ENCODE measurements at regions not wholly inside any gene's neighbourhood (a gene's known extent, or its start where the extent isn't known, plus 50 kb on each side); places are given as distances from the start of the nearest gene placed in this dataset.

DNA sequence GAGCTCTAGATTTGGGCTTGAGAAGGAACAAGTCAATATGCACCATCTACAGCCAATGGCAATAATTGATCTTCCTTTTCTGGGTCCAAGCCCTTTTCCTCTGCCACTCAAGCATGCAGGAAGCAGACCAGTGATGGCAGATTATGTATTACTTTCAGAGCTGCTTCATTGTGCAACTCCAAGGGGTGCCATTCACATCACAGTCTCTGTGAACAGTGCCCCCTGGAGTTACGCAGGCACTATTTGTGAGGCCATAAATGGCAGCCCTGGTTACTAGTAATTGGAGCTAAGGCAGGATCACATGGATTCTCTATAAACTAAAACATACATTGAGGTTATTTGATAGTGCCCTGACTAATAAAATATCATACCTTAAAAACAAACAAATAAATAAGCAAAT lies 313.4 kb upstream of the SLC7A11 start:
- TF ChIP-seq POLR2A (IDR thresholded peaks at IDR 0.05; ENCODE audit: low read depth, low read length), result no peak
- DNase-seq (ENCODE audit: insufficient read length, low spot score) (no peak), FAIRE-seq (no peak)

DNA sequence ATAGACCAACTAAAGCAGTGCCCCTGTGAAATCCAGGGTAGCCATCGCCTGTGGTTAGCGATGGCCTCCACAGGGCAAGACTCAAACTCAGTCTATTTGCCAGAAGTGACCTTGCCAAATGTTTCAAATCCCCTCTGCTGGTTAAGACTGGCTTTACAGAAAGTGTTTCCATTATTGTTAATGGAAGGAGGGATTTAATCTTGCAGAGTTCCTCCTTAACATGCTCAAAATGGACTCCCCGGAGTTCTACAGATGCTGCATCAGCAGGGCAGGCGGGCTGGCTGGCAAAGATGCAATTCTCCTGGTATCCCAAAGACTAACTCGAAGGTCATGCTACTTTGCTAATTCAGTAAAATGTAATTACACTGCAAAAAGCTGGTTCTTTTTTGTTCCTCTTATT lies 313.0 kb upstream of the SLC7A11 start:
- FAIRE-seq (no peak), DNase-seq (ENCODE audit: insufficient read length, low spot score) (no peak)
- TF ChIP-seq POLR2A (IDR thresholded peaks at IDR 0.05; ENCODE audit: low read depth, low read length), result no peak

GRCh38 chr4:138553001-138553845 lies 311.1 kb upstream of the SLC7A11 start:
- no peak for TF ChIP-seq POLR2A (IDR thresholded peaks at IDR 0.05; ENCODE audit: low read depth, low read length)
- FAIRE-seq (no peak), DNase-seq (ENCODE audit: insufficient read length, low spot score) (no peak)

DNA sequence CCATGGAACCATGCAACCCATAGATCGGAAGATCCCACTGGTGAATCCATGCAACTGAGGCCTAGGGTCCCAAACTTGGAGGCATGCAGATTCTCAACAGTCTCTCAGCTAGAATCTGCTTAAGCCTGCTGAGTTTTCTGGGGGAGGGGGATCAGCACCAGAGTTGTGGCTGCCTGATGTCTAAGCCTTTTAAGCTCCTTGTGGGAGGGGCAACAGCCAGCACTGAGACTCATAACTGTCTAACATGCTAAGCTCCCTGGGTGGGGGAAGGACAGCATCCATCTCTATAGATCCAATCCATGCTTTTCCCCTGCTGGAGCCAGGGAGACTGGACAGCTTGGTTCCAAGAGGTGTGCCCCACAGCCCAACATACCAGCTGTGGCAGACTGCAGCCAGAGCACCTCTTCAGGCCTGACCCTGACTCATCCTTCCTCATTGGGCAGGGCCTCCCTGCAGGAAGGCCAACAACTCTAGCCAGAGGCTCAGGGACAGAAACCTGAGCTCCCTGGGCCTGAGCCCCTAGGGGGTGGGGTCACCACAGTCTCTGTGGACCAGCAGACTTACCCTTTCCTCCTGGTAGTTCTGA lies 300.1 kb upstream of the SLC7A11 start:
- DNase-seq (ENCODE audit: insufficient read length, low spot score) (no peak), FAIRE-seq (peak; percentile 48)
- no peak for TF ChIP-seq POLR2A (IDR thresholded peaks at IDR 0.05; ENCODE audit: low read depth, low read length)

DNA sequence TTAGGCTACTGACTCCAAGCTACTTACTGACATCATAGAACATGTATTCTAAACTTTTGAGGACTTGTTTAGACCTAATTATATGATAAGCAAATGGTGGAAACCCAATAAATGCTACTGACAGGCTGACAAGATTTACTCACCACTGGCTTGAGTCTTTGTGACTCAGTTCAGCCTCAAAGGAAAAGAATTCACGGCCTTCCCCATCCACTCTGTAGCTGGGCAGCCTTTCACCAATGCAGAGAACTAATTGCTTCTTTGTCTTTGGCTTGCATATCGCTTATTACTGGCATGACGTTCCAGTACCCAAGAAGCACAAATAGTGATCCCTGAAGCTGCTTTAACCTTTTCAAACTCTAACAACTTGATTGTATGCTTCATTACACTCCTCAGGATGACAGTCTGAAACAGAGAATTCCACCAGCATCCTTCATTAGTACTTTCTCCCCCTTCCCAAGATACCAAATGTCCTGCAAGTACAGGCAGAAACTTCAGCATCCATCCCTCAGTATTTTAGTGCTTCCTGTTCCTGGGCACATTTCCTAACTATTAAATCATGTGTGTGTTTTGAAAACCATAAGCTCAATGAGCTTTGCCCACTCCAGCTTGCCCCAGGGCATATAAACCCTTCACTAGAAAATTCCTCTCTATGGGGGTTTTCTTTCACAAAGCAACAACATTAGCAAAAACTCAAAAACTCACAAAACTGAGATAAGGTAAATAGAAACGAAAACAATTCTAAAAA lies 298.1 kb upstream of the SLC7A11 start:
- TF ChIP-seq POLR2A (IDR thresholded peaks at IDR 0.05; ENCODE audit: low read depth, low read length), result no peak
- DNase-seq (ENCODE audit: insufficient read length, low spot score) (no peak), FAIRE-seq (no peak)

- TF ChIP-seq POLR2A (IDR thresholded peaks at IDR 0.05; ENCODE audit: low read depth, low read length), result no peak
- no peak for FAIRE-seq
These were observed 296.6 kb upstream of the SLC7A11 start for GRCh38 chr4:138538743-138539142.

DNA sequence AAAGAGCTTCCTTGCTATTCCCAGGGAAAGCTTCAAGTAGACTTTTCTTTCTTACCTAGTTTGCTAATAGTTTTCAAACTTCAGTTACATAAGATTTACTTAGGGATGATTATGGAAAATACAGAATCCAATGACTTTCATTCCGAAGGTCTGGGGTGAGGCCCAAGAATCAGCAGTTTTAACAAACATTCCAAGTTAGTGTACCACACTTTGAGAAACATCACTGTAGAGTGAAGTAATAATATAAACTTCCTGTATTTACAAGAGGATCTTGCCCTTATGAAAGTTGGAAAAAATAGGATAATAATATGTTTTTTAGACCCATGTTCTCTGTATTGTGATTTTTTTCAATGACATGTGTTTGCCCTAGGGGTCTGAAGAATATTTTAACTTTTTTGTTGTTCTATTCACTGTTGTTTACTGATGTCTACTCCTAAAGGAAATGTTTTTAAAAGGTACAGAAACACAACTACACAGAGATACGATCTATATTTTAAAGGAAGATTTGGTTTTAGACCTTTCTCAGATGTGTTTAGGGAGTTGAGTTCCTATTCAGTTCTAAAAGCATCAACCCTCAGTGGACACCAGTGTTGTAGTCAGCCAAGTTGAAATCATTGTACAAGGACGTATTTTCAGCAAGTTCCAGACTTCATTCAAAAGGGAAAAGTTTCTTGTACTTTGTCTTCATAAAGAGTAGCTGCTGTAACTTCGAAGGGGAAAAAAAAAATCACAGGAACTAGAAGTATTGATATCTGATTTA lies 295.8 kb upstream of the SLC7A11 start:
- DNase-seq (ENCODE audit: insufficient read length, low spot score), result no peak
- FAIRE-seq, result no peak
- TF ChIP-seq POLR2A (IDR thresholded peaks at IDR 0.05; ENCODE audit: low read depth, low read length), result no peak

More at GRCh38 chr4:138538743-138539142, 296.6 kb upstream of the SLC7A11 start:
- no peak for DNase-seq (ENCODE audit: insufficient read length, low spot score)

GRCh38 chr4:138535316-138535715 lies 293.2 kb upstream of the SLC7A11 start:
- DNase-seq (ENCODE audit: insufficient read length, low spot score) (no peak), FAIRE-seq (no peak)
- TF ChIP-seq POLR2A (IDR thresholded peaks at IDR 0.05; ENCODE audit: low read depth, low read length), result no peak

- TF ChIP-seq POLR2A (IDR thresholded peaks at IDR 0.05; ENCODE audit: low read depth, low read length), result no peak
- FAIRE-seq, result no peak
- no peak for DNase-seq (ENCODE audit: insufficient read length, low spot score)
These were observed 280.2 kb upstream of the SLC7A11 start for GRCh38 chr4:138522366-138522765.

DNA sequence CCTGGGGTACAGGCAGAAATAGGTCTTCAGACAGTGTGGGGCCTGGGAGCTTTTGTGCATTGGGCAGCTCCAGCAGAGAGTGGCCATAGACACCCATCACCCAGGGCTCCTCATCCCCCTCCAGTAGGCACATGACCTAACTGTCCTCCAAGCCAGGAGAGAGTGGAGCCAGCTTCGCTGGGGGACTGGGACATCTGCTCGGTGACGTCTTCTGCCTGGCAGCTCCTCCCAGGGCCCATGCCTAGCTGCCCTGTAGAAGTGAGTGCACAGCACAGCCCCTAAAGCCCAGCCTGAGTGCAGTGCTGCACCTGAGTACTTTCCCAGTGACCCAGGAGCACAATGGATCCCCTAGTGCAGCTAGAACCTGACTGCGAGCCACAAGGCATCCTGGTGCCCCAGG lies 279.7 kb upstream of the SLC7A11 start:
- no peak for TF ChIP-seq POLR2A (IDR thresholded peaks at IDR 0.05; ENCODE audit: low read depth, low read length)
- FAIRE-seq, result no peak
- DNase-seq (ENCODE audit: insufficient read length, low spot score), result no peak

GRCh38 chr4:138519436-138519835 lies 277.3 kb upstream of the SLC7A11 start:
- DNase-seq (ENCODE audit: insufficient read length, low spot score), result no peak
- no peak for TF ChIP-seq POLR2A (IDR thresholded peaks at IDR 0.05; ENCODE audit: low read depth, low read length)
- FAIRE-seq, result no peak

DNA sequence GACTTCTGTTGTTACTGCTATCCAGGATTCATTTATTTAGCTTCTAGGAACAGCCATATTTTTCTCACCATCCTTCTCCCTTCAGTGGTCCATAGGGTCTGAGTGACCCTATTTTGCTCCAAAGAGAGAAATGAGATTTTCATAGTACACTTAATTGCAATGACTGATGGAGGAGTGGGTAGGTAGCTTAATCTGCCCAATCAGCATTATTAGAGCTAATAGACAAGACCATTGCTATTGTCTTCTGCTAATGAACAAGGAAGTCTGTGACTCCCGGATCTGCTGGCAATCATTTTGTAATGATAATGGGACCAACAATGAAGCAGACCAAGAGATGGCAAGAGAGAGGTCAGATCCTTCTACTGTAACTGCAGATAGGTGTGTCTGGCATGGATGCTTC lies 271.4 kb upstream of the SLC7A11 start:
- TF ChIP-seq POLR2A (IDR thresholded peaks at IDR 0.05; ENCODE audit: low read depth, low read length), result no peak
- no peak for DNase-seq (ENCODE audit: insufficient read length, low spot score)
- no peak for FAIRE-seq

DNA sequence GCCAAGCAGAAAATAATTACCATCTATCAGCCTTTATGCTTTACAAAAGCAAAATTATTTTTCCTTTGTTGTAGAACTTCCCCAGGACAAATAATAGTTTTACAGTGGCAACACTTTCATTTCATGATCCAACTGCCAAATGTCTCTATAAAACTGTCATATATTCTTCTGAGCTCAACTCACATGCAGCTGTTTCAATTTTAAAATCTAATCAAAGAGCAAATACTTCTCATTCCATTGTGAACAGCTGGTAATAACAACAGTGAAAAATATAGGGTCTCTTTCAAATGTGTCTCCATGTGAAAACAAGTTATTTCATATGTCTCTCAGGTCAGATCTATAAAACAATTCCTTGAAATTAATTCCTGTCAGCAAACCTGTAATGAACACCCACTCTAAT lies 270.6 kb upstream of the SLC7A11 start:
- no peak for FAIRE-seq
- TF ChIP-seq POLR2A (IDR thresholded peaks at IDR 0.05; ENCODE audit: low read depth, low read length), result no peak
- no peak for DNase-seq (ENCODE audit: insufficient read length, low spot score)

GRCh38 chr4:138510053-138510452 lies 267.9 kb upstream of the SLC7A11 start:
- FAIRE-seq, result no peak

More at GRCh38 chr4:138510053-138510452, 267.9 kb upstream of the SLC7A11 start:
- TF ChIP-seq POLR2A (IDR thresholded peaks at IDR 0.05; ENCODE audit: low read depth, low read length), result no peak
- no peak for DNase-seq (ENCODE audit: insufficient read length, low spot score)

Data from H54 (cell line).